ENCODE measurements at regions not wholly inside any gene's neighbourhood (a gene's known extent, or its start where the extent isn't known, plus 50 kb on each side); places are given as distances from the start of the nearest gene placed in this dataset.
"Not testable (repeated sequence)": the region's sequence is repeated elsewhere in the genome, so short reads cannot be mapped to it uniquely, and the experiment has no call there.

- DNase-seq, result no peak
Observed at GRCh38 chr18:70641156-70641775, 352.4 kb downstream of the SOCS6 start.

- DNase-seq, result no peak
Observed at GRCh38 chr18:70640336-70640887, 351.6 kb downstream of the SOCS6 start.

- no peak for DNase-seq
Observed at GRCh38 chr18:70636991-70637390, 348.1 kb downstream of the SOCS6 start.

- no peak for DNase-seq
Observed at GRCh38 chr18:70634576-70635147, 345.8 kb downstream of the SOCS6 start.

- DNase-seq, result no peak
Observed at GRCh38 chr18:70627182-70627802, 338.4 kb downstream of the SOCS6 start.

- no peak for DNase-seq
Observed at GRCh38 chr18:70622622-70623419, 334.0 kb downstream of the SOCS6 start.

GRCh38 chr18:70621710-70622109 lies 332.9 kb downstream of the SOCS6 start:
- DNase-seq, result no peak

GRCh38 chr18:70620837-70621612 lies 332.2 kb downstream of the SOCS6 start:
- DNase-seq, result no peak

- DNase-seq, result no peak
Observed at GRCh38 chr18:70617020-70617763, 328.3 kb downstream of the SOCS6 start.

GRCh38 chr18:70600225-70600925 lies 311.5 kb downstream of the SOCS6 start:
- no peak for DNase-seq

GRCh38 chr18:70598406-70598805 lies 309.6 kb downstream of the SOCS6 start:
- DNase-seq, result no peak

GRCh38 chr18:70582981-70583380 lies 294.1 kb downstream of the SOCS6 start:
- DNase-seq, result no peak

- no peak for DNase-seq
Observed at GRCh38 chr18:70578480-70578879, 289.6 kb downstream of the SOCS6 start.

GRCh38 chr18:70577023-70577420 lies 288.2 kb downstream of the SOCS6 start:
- no peak for DNase-seq

- no peak for DNase-seq
Observed at GRCh38 chr18:70576276-70577022, 287.6 kb downstream of the SOCS6 start.

GRCh38 chr18:70574951-70575350 lies 286.1 kb downstream of the SOCS6 start:
- not testable (repeated sequence) for DNase-seq

- not testable (repeated sequence) for DNase-seq
Observed at GRCh38 chr18:70569647-70570046, 280.8 kb downstream of the SOCS6 start.

- DNase-seq, result no peak
Observed at GRCh38 chr18:70559446-70559845, 270.6 kb downstream of the SOCS6 start.

GRCh38 chr18:70558371-70558770 lies 269.5 kb downstream of the SOCS6 start:
- no peak for DNase-seq

GRCh38 chr18:70554854-70555445 lies 266.1 kb downstream of the SOCS6 start:
- no peak for DNase-seq
